Upper lobe of left lung (tissue), 4 donors: ENCODE measurements at regions not wholly inside any gene's neighbourhood (a gene's known extent, or its start where the extent isn't known, plus 50 kb on each side); places are given as distances from the start of the nearest gene placed in this dataset.

Experiments
- POLR2AphosphoS5 ChIP-seq, 2 donors: sonication (generic); formaldehyde crosslinking; IDR thresholded peaks; one replicate each; pipeline ENCODE4 v1.5.1; 2017; ENCODE audit warnings: antibody characterized with exemption in 2 of 2
- TF ChIP-seq, protein P1 (sequence below), 6 experiments: fragments of 450-650 bp in 4 of 6; fragments of 200-600 bp in 2 of 6; sonication (generic) in 2 of 6; IDR thresholded peaks; one replicate each; pipeline ENCODE4 v1.5.1; 2016 to 2019; ENCODE audit warnings: antibody characterized with exemption in 6 of 6

DNA sequence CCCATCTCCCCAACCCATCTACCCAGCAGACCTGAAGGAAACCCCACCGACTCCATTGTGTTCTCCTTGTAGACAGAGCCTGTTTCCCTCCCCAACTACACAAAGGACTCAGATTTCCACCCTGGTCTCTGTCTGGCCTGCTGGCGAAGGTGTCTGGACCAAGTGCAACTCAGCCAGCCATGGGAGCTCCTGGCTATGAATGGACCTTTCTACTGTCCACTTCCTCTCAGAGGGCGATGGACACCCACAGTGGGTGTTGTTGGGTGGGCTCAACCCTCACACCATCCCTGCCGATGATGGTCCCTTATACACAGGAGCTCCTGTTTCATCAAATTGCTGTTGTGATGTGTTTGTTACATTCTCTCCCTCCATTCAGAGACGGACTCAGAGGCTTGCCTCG is 112.5 kb upstream of the PHACTR3 start:
- TF ChIP-seq, protein P1, sequence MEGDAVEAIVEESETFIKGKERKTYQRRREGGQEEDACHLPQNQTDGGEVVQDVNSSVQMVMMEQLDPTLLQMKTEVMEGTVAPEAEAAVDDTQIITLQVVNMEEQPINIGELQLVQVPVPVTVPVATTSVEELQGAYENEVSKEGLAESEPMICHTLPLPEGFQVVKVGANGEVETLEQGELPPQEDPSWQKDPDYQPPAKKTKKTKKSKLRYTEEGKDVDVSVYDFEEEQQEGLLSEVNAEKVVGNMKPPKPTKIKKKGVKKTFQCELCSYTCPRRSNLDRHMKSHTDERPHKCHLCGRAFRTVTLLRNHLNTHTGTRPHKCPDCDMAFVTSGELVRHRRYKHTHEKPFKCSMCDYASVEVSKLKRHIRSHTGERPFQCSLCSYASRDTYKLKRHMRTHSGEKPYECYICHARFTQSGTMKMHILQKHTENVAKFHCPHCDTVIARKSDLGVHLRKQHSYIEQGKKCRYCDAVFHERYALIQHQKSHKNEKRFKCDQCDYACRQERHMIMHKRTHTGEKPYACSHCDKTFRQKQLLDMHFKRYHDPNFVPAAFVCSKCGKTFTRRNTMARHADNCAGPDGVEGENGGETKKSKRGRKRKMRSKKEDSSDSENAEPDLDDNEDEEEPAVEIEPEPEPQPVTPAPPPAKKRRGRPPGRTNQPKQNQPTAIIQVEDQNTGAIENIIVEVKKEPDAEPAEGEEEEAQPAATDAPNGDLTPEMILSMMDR (IDR thresholded peaks at IDR 0.05) = no peak
- no peak for TF ChIP-seq POLR2AphosphoS5 (IDR thresholded peaks at IDR 0.05)
